Dermis blood vessel endothelial cell (primary cell): ENCODE measurements at regions not wholly inside any gene's neighbourhood (a gene's known extent, or its start where the extent isn't known, plus 50 kb on each side); places are given as distances from the start of the nearest gene placed in this dataset.
"Not testable (repeated sequence)": the region's sequence is repeated elsewhere in the genome, so short reads cannot be mapped to it uniquely, and the experiment has no call there.

Experiments
- DNase-seq: peaks from one replicate; pipeline ENCODE4 v3.0.0; 2010

GRCh38 chr11:67871168-67871567 is 132.7 kb downstream of the UNC93B1 start:
- DNase-seq, result not testable (repeated sequence)

DNA sequence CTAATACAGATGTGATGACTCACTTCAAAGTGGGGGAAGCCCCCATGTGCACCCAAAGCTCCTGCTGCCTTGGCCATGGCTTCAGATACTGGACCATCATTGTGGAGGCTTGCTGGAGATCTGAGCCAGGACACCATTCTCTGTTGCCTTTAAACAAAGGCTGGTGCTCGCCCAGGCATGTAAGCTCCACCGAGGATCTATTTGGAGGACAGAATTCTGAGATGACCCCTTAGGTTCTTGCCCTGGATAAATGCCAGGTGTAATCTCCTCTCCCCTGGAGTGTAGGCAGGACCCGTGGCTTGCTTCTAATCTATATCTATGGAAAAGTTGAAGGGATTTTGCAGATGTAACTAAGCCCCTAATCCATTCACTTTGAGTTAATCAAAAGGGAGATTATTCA is 141.0 kb downstream of the UNC93B1 start:
- DNase-seq, result not testable (repeated sequence)

DNA sequence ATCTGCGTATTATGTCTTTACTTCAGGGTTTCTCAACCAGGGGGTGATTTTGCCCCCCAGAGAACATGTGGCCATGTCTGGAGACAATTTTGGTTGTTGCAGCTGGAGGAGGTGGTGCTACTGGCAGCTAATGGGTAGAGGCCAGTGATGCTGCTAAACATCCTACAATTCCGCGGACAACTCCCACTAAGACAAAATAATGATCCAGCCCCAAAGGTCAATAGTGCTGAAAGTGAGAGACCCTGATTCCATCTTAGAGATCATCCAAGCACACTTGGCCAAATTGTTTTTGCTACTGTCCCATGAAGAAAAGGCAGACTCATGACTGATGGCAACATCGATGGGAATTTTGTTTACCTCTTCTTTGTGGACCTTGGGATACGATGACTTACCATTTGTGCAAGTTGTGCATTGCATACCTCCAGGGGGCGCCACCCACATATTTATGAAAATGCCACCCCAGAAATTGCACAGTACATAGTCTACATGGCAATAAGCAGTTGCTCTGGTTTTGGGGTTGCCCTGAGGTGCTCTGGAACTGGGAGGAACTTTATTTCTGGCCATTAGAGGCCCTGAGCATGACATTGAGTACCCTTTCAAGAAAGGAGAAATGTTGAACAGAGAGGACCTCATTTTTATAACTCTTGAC is 144.3 kb downstream of the UNC93B1 start:
- DNase-seq, result peak; percentile 11

DNA sequence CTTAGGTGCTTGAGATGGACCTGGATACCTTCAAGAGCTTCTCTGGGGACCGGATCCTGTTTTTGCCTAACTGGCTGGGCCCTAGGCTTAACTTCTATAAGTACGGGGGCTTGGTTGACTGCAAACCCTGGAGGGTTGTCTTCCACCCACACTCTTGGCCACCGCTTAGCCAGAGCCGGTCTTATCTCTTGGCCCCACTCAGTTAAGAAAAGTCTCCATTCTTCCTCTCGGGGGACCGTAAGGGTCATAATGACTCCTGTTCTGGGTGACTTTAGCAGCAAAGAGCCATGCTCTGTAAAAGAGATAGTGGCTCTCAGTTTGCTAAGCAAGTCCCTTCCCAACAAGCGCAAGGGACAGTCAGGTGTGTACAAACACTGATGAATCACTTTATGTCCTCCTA is 153.2 kb downstream of the UNC93B1 start:
- DNase-seq, result not testable (repeated sequence)

DNA sequence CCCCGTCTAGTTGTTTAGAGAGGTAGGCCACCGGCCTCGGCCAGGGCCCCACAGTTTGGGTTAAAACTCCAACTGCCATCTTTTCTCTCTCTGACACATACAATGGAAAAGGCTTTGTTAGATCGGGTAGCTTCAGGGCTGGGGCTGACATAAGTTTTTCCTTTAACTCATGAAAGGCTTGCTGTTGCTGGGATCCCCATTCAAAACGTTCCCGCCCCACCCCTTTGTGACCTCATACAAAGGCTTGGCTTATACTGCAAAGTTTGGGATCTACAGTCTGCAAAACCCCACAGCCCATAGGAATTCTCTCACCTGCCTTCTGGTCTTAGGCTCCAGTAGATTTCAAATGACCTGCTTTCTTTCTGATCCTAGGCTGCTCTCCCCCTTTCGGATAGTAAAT is 154.1 kb downstream of the UNC93B1 start:
- not testable (repeated sequence) for DNase-seq

DNA sequence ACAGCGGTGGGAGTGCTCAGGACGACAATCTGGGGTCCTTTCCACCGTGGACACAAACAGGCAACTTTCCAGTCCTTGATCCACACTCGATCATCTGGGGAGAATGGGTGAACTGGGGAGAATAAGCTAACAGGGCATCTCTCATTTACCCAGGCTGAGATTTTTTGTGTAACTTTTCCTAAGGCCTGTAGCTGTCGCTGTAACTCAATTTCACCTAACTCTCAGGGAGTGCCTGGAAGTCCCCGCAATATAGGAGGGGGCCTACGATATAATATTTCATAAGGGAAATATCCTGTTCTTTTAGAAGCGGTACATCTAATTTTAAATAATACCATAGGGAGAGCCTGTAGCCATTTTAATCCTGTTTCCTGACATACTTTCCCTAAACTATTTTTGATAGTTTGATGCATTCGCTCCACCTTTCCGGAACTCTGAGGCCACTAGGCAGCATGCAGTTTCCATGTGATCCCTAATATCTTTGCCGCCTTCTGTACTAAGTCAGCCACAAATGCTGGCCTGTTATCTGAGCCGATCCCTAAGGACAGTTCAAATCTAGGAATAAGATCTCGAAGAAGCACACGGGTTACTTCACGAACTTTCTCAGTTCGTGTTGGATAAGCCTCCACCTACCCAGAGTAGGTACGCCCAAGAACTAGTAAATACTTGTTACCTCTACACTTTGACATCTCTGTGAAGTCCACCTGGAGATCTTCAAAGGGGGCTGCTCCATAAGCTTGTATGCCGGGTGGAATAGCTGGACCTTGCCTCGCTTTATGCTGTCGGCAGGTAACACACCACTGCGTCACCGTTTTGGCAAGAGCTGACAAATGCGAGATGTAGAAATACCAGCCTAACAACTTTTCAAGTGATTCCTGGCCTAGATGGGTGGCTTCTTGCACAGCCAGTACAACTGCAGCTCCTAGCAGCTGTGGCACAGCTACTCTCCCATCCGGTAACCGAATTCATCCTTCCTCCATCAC is 155.7 kb downstream of the UNC93B1 start:
- peak; percentile 6 for DNase-seq

DNA sequence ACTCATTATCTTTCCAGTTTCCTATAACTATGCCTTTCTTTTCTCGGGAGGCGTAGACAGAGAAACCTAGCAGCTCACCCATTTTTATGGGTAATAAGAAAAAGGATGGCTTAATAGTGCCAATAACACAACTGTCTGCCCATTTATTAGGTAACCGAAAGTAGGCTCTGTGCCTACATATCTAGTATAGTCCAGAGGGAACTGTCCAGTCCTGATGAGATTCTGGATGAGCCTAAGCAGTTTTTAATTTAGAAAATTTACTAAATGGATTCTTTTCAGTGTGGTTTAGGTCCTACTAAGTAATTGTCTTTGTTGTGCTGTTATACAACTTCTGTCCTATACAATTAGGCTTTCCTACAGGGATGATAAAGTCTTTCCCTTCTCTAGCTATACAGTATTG is 157.6 kb downstream of the UNC93B1 start:
- not testable (repeated sequence) for DNase-seq

- not testable (repeated sequence) for DNase-seq
Observed at GRCh38 chr11:67845296-67845695, 158.6 kb downstream of the UNC93B1 start.

- not testable (repeated sequence) for DNase-seq
Observed at GRCh38 chr11:67840599-67840998, 163.3 kb downstream of the UNC93B1 start.

DNA sequence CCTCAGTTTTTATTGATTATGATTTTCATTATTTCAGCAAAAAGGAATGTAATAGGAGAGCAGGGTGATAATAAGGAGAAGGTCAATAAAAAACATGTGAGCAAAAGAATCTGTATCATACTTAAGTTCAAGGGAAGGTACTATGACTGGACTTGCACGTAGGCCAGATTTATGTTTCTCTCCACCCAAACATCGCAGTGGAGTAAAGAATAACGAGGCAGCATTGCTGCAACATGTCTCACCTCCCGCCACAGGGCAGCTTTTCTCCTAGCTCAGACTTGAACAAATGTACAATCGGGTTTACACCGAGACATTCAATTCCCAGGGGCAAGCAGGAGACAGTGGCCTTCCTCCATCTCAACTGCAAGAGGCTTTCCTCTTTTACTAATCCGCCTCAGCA is 155.7 kb upstream of the ALDH3B2 start:
- DNase-seq, result not testable (repeated sequence)

DNA sequence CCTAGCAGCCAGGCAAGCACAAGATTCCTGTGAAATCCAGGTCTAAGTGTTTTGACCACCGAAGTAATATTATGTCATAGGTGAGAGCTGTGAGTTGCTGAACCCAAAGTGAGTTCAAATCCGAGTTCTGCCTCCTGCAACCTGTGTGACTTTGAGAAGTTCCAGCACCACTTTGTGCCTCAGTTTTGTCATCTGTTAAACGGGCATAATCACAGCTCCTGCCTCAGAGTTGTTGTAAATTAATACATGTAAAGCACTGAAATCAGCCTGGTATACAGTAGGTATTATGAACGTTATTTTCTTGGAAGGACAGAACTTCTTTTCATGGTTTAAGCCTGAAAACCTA is 152.5 kb upstream of the ALDH3B2 start:
- not testable (repeated sequence) for DNase-seq

- DNase-seq, result peak; percentile 46
Observed at GRCh38 chr11:67826028-67826950, 151.9 kb upstream of the ALDH3B2 start.

GRCh38 chr11:67824861-67825260 is 150.4 kb upstream of the ALDH3B2 start:
- DNase-seq, result not testable (repeated sequence)

- DNase-seq, result no peak
Observed at GRCh38 chr11:67820081-67820480, 145.7 kb upstream of the ALDH3B2 start.

DNA sequence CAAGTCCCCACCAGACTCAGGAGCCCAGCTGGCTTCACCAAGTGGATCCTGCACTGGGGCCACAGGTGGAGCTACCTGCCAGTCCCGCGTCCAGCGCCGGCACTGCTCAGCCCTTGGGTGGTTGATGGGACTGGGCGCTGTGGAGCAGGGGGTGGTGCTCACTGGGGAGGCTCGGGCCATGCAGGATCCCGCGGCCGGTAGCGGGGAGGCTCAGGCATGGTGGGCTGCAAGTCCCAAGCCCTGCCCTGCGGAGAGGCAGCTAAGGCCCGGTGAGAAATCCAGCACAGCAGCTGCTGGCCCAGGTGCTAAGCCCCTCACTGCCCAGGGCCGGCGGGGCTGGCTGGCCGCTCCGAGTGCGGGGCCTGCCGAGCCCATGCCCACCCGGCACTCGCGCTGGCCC is 143.1 kb upstream of the ALDH3B2 start:
- DNase-seq, result not testable (repeated sequence)

- DNase-seq, result not testable (repeated sequence)
Observed at GRCh38 chr11:67809301-67809700, 134.9 kb upstream of the ALDH3B2 start.

DNA sequence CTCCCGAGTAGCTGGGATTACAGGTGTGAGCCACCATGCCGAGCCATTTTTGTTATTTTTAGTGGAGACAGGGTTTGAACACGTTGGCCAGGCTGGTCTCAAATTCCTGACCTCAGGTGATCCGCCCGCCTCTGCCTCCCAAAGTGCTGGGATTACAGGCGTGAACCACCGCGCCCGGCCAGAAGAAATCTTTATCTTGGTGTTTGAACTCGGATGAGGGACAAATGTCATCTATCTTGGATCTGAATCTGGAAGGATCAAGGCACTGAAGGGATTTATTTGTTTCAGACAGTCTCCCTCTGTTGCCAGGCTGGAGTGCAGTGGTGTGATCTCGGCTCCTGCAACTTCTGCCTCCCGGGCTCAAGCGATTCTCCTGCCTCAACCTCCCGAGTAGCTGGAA is 133.5 kb upstream of the ALDH3B2 start:
- DNase-seq, result not testable (repeated sequence)

GRCh38 chr11:67806728-67807235 is 132.4 kb upstream of the ALDH3B2 start:
- not testable (repeated sequence) for DNase-seq

- not testable (repeated sequence) for DNase-seq
Observed at GRCh38 chr11:67806183-67806582, 131.8 kb upstream of the ALDH3B2 start.

DNA sequence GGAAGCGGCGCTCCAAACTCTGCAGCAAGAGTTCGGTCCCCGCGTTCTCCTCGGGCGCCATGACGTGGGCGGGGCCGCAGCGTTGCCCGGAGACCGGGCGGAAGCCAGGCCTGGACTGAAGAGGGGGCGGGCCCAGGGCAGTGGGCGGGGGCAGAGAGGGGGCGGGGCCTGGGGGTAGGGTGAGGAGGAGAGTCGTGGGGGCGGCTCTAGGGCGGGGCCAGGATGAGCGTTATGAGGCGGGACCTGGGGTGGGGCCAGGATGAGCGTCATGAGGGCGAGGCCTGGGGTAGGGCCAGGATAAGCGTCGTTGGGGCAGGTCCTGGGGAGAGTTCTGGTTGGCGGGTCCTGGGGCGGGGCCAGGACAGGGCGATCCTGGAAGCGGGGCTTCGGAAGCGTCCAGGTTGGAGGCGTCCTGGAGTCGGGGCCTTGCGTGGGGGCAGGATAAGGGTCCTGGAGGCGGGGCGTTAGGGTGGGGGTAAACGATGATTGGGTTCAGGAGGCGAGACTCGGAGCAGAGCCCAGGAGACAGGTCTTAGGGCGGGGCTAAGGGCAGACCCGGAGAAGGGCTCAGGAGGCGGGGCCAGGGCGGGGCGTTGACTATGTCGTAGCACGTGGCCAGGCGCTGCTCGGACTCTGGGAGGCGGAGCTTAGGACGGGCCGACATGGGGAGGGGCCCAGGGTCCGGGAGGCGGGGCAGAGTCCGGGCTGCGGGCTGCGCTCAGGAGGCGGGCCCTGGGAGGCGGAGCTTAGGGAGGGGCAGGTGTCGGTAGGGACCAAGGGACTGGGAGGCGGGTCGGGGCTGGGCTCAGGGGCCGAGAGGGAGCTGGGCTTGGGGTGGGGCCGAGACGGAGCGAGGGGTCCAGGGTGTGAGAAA is 131.1 kb upstream of the ALDH3B2 start:
- DNase-seq, result peak; percentile 95
